SK-N-MC (cell line): ENCODE measurements at regions not wholly inside any gene's neighbourhood (a gene's known extent, or its start where the extent isn't known, plus 50 kb on each side); places are given as distances from the start of the nearest gene placed in this dataset.

Source experiments
- EZH2 ChIP-seq: fragments of 200-600 bp; sonication (generic); IDR thresholded peaks from one replicate; pipeline ENCODE4 v1.6.1; 2017; ENCODE audit warnings: antibody characterized with exemption
- FOXP2 ChIP-seq: optimal IDR thresholded peaks from 2 replicates; pipeline ENCODE3; 2011; ENCODE audit warnings: mild to moderate bottlenecking, moderate library complexity; ENCODE audit not compliant: insufficient read depth; ENCODE audit errors: extremely low read length, control extremely low read depth
- POLR2AphosphoS5 ChIP-seq: IDR thresholded peaks from 2 replicates; pipeline ENCODE4 v1.6.1; 2012; ENCODE audit warnings: mild to moderate bottlenecking, low read depth, low read length, borderline replicate concordance

DNA sequence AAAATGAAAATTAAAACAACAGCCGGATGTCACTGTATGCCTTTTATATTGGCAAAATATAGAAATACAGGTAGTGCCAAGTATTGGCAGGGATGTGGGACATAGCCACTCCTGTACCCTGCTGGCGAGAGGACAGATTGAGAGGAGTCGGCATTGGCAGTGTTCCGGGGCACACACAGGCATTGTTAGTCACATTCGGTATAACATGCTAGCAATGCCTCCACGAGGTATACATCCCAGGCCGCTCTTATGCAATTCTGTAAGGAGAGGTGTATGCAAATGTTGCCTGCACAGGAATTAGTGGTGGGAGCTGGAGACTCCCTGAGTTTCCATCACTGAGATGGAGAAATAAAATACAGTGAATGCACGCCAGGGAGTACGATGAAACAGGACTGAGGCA is 99.4 kb upstream of the DLG1 start:
- no peak for TF ChIP-seq EZH2
- no peak for TF ChIP-seq POLR2AphosphoS5
- no peak for TF ChIP-seq FOXP2
